Hippocampal formation (tissue), 2 donors: ENCODE measurements at regions not wholly inside any gene's neighbourhood (a gene's known extent, or its start where the extent isn't known, plus 50 kb on each side); places are given as distances from the start of the nearest gene placed in this dataset.

Experiments
- DNase-seq, 2 donors: peaks; one replicate each; lab custom pipeline; 2025; lab: John Stamatoyannopoulos, UW

DNA sequence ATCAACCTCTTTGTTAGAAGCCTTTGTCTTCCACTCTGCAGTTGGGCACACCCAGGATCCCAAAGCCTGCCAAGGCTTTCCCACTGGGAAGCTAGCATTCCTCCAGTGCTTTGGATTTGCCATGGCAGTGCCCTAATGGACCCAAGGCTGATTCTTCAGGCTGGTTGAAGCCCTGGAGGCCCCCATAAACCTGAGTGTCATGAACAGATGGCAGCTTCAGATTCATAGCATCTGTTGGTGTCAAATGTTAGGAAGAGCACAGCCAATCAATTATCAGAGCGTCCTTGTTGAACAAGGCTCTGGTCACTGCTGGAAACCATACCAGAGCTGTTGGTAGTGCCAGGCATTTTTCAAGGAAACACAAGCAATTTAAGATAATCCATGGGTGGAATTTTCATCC lies 241.1 kb upstream of the KLF4 start:
- no peak for DNase-seq

DNA sequence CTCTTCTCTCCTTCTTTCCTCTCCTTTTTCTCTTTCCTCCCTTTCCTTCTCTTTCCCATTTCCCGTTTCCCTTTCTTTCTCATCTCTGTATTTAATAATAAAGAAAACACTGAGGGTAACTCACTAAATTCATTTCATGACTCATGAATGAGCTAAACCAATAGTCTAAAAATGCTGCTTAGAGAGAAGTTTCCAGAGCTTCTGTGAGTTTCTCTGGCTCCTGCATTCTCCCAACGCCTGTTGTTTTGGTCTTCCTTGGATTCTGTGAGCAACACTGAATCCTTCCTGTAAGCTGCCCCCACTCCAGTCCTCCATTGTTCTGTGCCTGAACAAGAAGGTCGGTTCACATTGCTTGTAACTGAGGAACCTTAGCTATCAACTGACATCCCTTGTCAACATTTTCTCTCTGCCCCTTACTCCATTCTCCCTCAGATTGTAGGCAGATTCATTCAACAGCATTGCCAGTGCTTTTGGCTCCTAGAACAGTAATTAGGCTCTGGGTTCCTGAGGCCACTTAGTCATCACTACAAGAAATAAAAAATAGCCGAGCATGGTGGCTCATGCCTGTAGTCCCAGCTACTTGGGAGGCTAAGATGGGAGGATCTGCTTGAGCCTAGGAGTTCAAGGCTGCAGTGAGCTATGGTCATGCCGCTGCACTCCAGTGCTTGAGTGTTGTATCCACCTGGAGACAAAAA lies 237.7 kb upstream of the KLF4 start:
- no peak for DNase-seq

DNA sequence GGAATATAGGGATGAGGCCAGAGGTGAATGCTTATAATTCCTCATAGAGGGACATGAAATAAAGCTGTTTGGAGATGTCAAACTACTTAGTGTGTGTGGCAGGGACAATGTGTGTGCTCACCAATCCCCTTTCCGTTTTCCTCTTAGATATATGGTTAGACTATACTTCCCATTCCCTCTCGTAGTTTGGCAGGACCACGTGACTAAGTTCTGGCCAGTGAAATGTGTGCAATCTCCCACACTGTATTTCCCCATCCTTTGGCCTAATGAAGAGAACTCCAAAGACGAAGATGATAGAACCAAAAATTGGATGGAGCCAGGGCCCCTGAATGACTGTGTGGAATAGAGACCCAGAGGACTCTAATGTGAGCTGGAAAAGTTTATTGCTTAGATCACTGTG lies 233.4 kb upstream of the KLF4 start:
- no peak for DNase-seq

DNA sequence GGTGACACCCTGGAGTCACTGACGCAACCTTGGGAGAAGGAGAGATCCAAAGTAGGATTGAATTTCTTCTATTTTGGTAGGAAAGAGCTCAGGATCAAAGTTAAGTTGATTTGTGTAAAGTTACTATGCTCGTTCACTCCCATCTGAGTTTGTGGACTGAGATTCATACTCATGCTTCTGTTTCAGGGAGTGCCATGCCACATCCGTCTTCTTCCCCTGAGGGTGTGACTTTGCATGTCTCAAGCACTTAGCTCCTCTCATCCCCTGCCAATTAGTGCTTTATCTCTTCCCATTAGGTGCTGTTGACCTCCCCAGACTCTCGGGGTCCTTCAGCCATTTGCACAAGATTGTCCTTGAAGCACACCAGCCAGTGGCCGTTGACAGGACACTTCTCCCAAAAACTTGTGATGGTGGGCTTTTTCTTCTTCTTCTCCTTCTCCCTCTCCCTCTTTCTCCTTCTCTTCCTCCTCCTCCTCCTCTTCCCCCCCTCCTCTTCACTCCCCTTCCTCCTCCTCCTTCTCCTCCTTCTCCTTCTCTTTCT lies 232.2 kb upstream of the KLF4 start:
- DNase-seq = no peak

DNA sequence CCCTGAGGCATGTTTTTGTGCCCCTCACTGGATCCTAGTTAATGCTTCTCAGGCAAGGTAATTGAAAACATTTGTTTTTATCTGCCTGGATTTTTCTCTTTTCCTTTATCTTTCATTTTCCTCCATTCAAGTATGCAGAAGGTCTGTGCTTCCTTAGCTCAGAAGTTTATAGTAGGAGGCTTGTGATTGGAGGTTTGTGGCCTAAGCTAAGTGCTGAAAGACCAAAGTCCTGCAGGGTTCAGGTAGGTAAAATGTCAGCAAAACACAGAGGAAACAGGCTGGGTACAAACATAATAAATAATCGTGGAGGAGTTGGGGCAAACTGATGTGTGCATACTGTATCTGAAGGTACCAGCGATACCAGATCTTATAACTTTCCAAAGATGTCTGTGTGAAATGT lies 230.9 kb upstream of the KLF4 start:
- no peak for DNase-seq

- no peak for DNase-seq
Measured at GRCh38 chr9:107717529-107718314, 228.2 kb upstream of the KLF4 start.

GRCh38 chr9:107715740-107716139 lies 226.2 kb upstream of the KLF4 start:
- no peak for DNase-seq

- no peak for DNase-seq
Measured at GRCh38 chr9:107713470-107713869, 223.9 kb upstream of the KLF4 start.

GRCh38 chr9:107712390-107712789 lies 222.8 kb upstream of the KLF4 start:
- DNase-seq = no peak

DNA sequence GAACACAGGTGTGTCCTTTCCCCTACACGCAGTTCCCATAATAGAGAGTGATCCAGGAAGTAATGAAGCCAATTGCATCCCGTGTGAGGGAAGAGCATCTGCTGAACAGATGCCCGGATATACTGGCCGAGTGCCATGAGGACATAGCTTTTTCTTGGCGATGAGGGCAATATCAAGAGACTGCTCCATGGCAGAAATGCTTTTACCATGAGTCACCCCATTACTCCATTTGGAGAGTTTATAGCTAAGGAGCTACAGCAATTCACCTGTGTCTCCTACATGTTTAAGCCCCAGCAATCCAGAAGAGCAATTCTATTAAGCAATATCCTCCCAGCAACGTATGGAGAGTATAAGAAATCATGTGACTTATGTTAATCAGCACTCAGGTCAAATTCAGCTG lies 222.0 kb upstream of the KLF4 start:
- DNase-seq = no peak

DNA sequence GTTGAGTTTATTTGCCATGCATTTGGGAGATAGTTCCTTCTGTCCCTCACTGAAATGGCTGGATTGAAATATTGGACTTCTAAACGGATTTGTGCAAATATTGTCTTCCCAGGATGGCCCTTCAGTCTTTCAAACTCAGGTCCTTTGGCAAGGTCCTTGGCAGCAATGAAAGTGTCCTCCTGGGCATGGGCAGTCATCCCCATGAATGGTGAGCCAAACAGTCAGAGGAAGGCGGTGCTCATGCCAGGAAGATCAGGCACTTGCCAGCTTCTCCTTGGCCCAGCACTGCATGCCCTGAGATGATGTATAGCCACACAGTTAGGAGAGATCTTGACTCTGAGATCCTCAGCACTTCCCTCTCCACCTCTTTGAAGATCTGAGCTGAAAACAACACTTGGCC lies 221.4 kb upstream of the KLF4 start:
- no peak for DNase-seq

DNA sequence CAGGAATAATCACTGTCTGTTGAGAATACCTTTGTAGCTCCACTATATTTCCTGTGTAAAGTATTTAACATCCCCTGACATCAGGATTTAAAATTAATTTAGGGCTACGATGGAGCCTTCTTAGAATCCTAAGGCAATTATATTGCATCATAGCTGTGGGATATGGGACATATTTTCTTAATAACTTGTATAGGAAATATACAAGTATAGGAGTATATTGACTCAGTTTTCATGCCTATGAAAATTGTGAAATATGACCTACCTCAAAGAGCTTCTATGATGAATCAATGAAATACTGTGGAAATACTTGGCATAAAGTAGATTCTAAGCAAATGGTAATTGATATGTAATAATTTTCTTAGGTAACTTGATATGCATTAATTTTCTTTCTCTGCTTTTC lies 221.0 kb upstream of the KLF4 start:
- DNase-seq = no peak

DNA sequence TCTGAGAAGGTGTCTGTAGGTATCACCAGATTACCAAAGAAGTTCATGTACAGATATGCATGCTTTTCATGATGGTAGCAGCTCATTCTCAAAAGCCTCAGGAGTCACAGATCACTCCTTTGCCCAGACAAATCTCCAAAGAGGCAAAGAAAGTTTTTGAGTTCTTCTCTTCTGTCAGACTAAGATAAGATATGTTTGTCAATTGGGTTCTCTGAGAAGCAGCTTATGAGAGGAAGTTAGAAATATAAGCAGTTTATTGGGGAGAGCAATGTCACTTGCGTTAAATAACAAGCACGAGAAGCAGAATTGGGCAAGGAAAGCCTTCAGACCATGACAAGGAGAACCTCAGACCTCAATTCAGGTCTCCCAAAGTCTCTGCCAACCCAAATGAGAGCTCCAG lies 219.2 kb upstream of the KLF4 start:
- no peak for DNase-seq

GRCh38 chr9:107707915-107708441 lies 218.4 kb upstream of the KLF4 start:
- no peak for DNase-seq

DNA sequence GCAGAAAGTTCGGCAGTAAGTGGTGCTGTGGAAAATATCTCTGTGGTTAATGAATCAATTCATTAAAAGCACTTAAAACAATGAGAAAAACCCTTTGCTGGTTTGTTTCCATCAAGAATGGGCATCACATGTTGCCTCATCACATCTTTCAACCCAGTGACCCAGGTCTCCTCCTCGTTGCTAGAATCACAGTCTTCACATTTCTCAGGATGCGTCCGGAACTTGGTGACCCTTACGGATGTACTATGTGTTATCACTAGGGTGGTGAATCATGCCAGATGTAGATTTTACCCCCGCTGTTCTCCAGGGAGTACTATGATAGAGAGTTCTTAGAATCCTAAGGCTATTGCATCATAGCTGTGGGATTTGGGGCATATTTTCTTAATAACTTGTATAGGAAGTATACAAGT lies 217.9 kb upstream of the KLF4 start:
- DNase-seq = no peak

DNA sequence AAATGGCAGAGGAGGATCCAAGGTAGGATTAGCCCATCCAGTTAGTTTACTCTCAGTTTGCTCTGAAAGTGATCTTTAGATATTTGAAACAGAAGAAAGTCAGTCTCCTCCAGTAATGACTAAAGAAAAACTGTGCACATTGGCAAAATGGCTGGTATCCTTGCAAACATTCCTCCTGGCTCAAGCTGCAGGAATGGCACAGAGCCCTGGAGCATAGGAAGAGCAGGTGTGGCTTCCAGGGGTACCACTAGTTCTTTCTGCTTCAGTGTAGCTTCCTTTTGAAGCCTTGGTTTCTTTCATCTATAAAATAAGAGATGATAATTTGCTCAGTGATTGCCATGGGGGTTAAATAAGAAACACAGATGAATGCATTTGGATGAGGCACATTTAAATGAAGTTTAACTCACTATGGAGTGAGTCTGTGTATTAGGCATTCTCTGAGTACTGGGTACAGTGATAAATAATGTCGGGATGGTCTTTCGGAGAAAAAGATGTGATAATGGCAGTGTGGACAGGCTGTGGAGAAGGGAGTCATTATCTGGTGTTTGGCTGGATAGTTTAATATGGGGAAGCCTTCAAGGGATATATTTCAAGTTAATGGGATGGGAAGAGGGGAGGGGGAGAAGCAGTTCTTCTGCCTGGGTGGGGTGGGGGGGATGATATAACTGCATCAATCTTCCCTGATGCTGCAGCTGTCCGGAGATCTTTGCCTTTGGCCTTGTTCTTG lies 217.3 kb upstream of the KLF4 start:
- DNase-seq = no peak

- DNase-seq = no peak
Measured at GRCh38 chr9:107705521-107705920, 216.0 kb upstream of the KLF4 start.

DNA sequence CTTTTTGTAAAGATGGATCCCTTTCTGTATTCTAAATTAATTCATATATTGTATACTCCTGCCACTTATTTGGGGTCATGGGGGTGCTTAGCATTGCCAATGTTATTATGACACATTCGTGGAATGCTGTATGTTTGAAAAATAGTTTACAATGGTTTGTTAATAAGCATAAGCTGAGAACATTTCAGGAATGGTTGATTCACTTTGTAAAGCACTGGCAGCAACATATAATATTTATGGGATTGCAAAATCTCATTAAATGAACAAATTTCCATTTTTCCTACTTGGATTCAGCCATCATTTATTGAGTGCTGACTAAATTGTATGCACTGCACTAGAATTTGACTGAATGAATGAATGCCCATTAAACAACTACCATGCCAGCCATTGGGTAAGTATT lies 215.2 kb upstream of the KLF4 start:
- no peak for DNase-seq

DNA sequence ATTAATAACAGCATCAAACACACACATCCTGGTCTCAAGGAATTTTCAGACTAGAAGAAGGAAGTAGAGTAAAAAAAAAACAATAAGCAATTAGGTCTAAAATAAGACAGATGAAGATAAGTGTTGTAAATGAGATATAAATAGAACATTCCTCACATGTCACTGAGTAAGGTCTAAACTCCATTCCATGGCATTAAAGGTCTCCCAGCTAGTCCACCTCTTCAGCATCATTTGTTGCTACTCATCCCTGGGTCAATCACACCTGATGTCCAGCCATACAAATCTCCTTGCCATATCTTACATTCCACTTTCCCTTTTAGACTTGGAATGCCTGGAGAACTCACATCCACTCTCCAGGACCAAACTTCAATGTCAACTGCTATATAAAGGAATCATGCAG lies 214.1 kb upstream of the KLF4 start:
- no peak for DNase-seq

- no peak for DNase-seq
Measured at GRCh38 chr9:107700847-107701246, 211.3 kb upstream of the KLF4 start.

DNA sequence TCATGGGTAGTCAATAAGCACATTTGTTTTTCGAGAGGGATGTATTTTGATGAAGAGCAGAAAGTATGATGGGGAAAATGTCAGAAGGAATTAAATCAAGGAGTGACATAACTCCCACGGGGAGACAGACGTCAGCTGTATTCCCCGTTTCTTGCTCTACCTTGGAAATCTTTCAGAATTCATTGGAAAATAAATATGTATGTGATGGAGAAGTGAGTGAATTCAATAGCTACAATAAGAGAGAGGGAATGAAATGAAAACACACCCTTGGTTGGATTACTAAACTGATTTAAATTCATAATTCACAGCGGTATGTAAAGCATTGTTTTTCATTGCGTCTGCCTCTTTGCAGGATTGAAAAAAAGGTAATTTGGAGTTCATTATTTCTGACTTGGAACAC lies 209.7 kb upstream of the KLF4 start:
- DNase-seq = no peak

DNA sequence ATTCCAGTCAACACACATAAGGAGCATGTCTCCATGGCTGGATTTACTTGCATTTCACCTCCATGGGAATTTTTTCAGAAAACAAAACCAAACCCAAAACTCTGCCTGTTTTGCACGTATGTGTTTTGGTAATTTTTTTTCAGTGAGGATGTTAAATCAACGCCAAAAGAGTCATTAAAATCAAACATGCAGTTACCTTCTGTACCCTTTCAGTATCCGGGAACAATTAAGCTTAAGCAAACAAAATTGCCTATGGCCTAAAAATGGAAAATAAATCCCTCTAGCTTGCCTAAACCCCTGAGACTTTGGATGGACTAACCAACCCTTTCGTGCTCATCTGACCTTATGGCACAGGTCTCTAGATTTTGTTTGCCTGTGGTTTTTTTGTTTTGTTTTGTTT lies 209.2 kb upstream of the KLF4 start:
- DNase-seq = no peak

DNA sequence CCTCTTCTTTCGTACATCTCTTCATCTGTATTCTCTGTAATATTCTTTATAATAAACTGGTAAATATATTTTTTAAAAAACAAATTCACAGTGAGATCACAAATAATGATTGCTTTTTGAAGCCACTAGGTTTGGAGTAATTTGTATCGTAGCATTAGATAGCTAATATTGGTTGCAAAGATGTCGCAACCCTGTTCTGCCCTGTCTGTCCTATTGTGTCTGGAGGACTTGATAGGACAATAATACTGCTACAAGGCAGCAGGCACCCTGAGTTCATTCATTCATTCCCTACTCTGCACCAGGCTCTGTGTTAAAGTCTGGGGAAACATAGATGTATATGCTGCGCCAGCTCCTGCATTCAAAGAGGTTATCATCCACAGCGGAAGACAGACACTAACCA lies 206.7 kb upstream of the KLF4 start:
- DNase-seq = no peak
